Endothelial cell of umbilical vein (primary cell): ENCODE measurements at regions not wholly inside any gene's neighbourhood (a gene's known extent, or its start where the extent isn't known, plus 50 kb on each side); places are given as distances from the start of the nearest gene placed in this dataset.

Experiments
- BruUV-seq: library from RNA; stranded (reverse); fragments of 400-500 nt; replicated peaks from 2 replicates; lab custom pipeline; 2021; lab: Mats Ljungman, UMichigan
- CTCF ChIA-PET: fragments of 300-600, 350-600 bp; sonication (Branson Sonifier 250); formaldehyde crosslinking; loops from one replicate; lab custom pipeline; 2021; ENCODE audit warnings: antibody characterized with exemption, inconsistent platforms; lab: Charles Lee
- POLR2A ChIA-PET: fragments of 300-600, 350-600 bp; sonication (Branson Sonifier 250); formaldehyde crosslinking; loops from one replicate; lab custom pipeline; 2021; ENCODE audit warnings: antibody characterized with exemption, inconsistent platforms; lab: Charles Lee
- DNase-seq: peaks from one replicate; pipeline ENCODE4 v3.0.0-alpha.2; 2011; ENCODE audit warnings: low read depth, low spot score
- FAIRE-seq: peaks from 2 replicates; lab custom pipeline; 2011; peaks lifted over from hg19 to GRCh38; lab: Jason Lieb, UNC
- H2AFZ ChIP-seq: 2 replicates; pipeline ENCODE4 v1.6.0; 2012; ENCODE audit warnings: low read depth, low read length, control low read depth, inconsistent platforms
- H3K27ac ChIP-seq: 2 replicates; pipeline ENCODE4 v1.5.1; 2011; ENCODE audit warnings: low read depth, mild to moderate bottlenecking, control low read depth, low read length, moderate library complexity; ENCODE audit not compliant: insufficient read depth
- H3K27me3 ChIP-seq, 2 experiments: 2 replicates each; pipeline versions ENCODE4 v1.6.0 to v1.6.1; 2011; ENCODE audit warnings: low read length in 2 of 2, mixed read lengths in 1 of 2; ENCODE audit not compliant: control insufficient read depth in 2 of 2, insufficient read depth in 2 of 2
- H3K36me3 ChIP-seq, 2 experiments: 2 replicates in 1 of 2; 3 replicates in 1 of 2; pipeline ENCODE4 v1.5.1; 2011; ENCODE audit warnings: low read length in 2 of 2, mild to moderate bottlenecking in 1 of 2, moderate library complexity in 1 of 2; ENCODE audit not compliant: control insufficient read depth in 2 of 2, insufficient read depth in 2 of 2; ENCODE audit errors: extremely low read depth in 1 of 2
- H3K4me1 ChIP-seq: 3 replicates; pipeline ENCODE4 v1.5.1; 2011; ENCODE audit warnings: mild to moderate bottlenecking, low read length; ENCODE audit not compliant: control insufficient read depth, insufficient read depth; ENCODE audit errors: extremely low read depth
- H3K4me2 ChIP-seq: 2 replicates; pipeline ENCODE4 v1.6.1; 2011; ENCODE audit warnings: low read length, control low read depth, mixed read lengths; ENCODE audit not compliant: insufficient read depth
- H3K4me3 ChIP-seq, 3 experiments: fragments of 200-600 bp in 1 of 3; sonication (generic), shearing (Covaris generic) in 1 of 3; replicated peaks in 1 of 3; 2 replicates each; pipeline ENCODE4 v1.5.1; 2011 to 2016; ENCODE audit warnings: control low read depth in 3 of 3, low read length in 3 of 3, mild to moderate bottlenecking in 2 of 3, inconsistent platforms in 1 of 3, low read depth in 1 of 3, moderate library complexity in 1 of 3; ENCODE audit not compliant: insufficient read depth in 1 of 3
- H3K79me2 ChIP-seq: 2 replicates; pipeline ENCODE4 v1.6.0; 2012; ENCODE audit warnings: low read length, inconsistent platforms; ENCODE audit not compliant: control insufficient read depth, insufficient read depth
- H3K9ac ChIP-seq: replicated peaks from 2 replicates; pipeline ENCODE3; 2011; ENCODE audit warnings: low read length, control low read depth; ENCODE audit not compliant: insufficient read depth; ENCODE audit errors: extremely low read depth
- H3K9me1 ChIP-seq: replicated peaks from 3 replicates; pipeline ENCODE4 v1.6.0; 2011; ENCODE audit warnings: mild to moderate bottlenecking, low read length; ENCODE audit not compliant: control insufficient read depth, insufficient read depth; ENCODE audit errors: extremely low read depth
- H3K9me3 ChIP-seq: replicated peaks from 2 replicates; pipeline ENCODE4 v1.5.1; 2012; ENCODE audit warnings: low read length, inconsistent platforms; ENCODE audit not compliant: control insufficient read depth, insufficient read depth
- H4K20me1 ChIP-seq: replicated peaks from 2 replicates; pipeline ENCODE3; 2011; ENCODE audit warnings: mild to moderate bottlenecking, low read length; ENCODE audit not compliant: control insufficient read depth, insufficient read depth; ENCODE audit errors: extremely low read depth
- CTCF ChIP-seq, 2 donors: IDR thresholded peaks; 1 replicate in 1 of 2; 2 replicates in 1 of 2; pipeline ENCODE4 v1.5.1; 2011; ENCODE audit warnings: low read length in 2 of 2, mild to moderate bottlenecking in 2 of 2, moderate library complexity in 2 of 2, control low read depth in 1 of 2, inconsistent platforms in 1 of 2, low read depth in 1 of 2; ENCODE audit not compliant: insufficient read depth in 1 of 2; ENCODE audit errors: extremely low read depth in 1 of 2
- EZH2 ChIP-seq: IDR thresholded peaks from 2 replicates; pipeline ENCODE4 v1.6.1; 2012; ENCODE audit warnings: borderline replicate concordance, low read depth, mild to moderate bottlenecking, moderate library complexity, low read length, inconsistent platforms; ENCODE audit not compliant: severe bottlenecking
- FOS ChIP-seq: IDR thresholded peaks from 2 replicates; pipeline ENCODE4 v1.6.1; 2011; ENCODE audit warnings: mild to moderate bottlenecking, low read length, moderate library complexity, borderline replicate concordance; ENCODE audit not compliant: insufficient read depth
- GATA2 ChIP-seq: IDR thresholded peaks from 2 replicates; pipeline ENCODE4 v1.7.0; 2011; ENCODE audit warnings: low read depth, mild to moderate bottlenecking, moderate library complexity, mixed read lengths, low read length; ENCODE audit not compliant: insufficient read length, insufficient read depth
- JUN ChIP-seq: IDR thresholded peaks from 2 replicates; pipeline ENCODE4 v1.6.1; 2011; ENCODE audit warnings: borderline replicate concordance, low read depth; ENCODE audit not compliant: insufficient read length, insufficient read depth
- MAX ChIP-seq: IDR thresholded peaks from 2 replicates; pipeline ENCODE4 v1.6.1; 2011; ENCODE audit not compliant: insufficient read depth, insufficient read length
- MYC ChIP-seq: IDR thresholded peaks from one replicate; pipeline ENCODE4 v1.6.1; 2011; ENCODE audit warnings: mild to moderate bottlenecking, low read depth, low read length
- POLR2A ChIP-seq: IDR thresholded peaks from 2 replicates; pipeline ENCODE4 v1.6.1; 2012; ENCODE audit warnings: low read depth, mild to moderate bottlenecking, control low read depth, low read length
- POLR2AphosphoS5 ChIP-seq: IDR thresholded peaks from 2 replicates; pipeline ENCODE4 v1.6.1; 2012; ENCODE audit warnings: low read depth, mild to moderate bottlenecking, control low read depth, low read length, moderate library complexity; ENCODE audit not compliant: insufficient read depth
- dilution Hi-C: fragments of 300-500 bp; cut with MboI; formaldehyde crosslinking; loops from one replicate; pipeline ENCODE4 v1.15.0; 2019; ENCODE audit warnings: low sequenced_read_pairs; ENCODE audit not compliant: extremely low pct_ligation_motif_present
- intact Hi-C: fragments of 100-400 bp; cut with micrococcal nuclease; formaldehyde crosslinking; loops from one replicate; pipeline ENCODE4 v1.10.0; 2022

DNA sequence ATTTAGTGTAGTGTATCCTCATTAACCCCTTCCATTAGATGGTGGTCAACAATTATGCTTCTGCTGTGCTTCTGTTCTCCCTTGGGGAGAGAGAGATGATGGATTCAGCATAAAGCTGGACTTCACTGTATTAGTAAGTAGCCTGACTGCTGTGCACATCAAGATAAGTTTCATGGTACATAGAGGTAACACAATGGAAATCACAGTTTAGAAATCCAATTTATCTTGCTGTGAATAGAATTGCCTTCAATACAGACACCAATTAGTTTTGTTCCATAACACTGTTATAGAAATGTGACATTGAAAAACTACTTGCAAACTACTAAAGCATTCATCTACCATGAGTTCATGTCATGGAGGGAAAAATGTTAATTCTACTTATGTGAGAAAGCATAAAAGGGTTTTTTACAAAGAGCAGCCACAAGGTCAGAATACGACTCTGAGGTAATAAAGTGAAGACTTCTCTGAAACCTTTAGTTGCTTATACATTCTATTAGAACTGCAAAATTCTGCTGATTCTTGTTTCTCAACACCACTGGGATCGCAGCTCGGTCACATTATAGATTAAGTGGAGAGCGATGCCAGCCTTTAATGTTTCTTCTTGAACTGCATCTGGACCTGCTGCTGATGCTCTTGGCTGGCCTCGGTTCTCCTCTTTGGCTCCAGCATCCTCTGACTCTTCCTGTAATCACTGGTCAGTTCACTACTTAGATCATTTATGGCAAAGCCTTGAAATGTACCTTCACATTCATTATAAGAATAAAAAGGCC lies 190.8 kb downstream of the ATP23 start:
- no peaks in the 10 kb centered on the region for H3K36me3 ChIP-seq
- H3K79me2 ChIP-seq, result no peaks in the 10 kb centered on the region
- DNase-seq, result no peak
- no peaks in the 10 kb centered on the region for H4K20me1 ChIP-seq
- POLR2A ChIA-PET, result interaction anchor here (0.8 kb wide), 1 partner anchor 16 kb away, joined by 4 read pairs; no protein-coding TSS in a partner anchor
- intact Hi-C loops, result no loop called here
- no peaks in the 10 kb centered on the region for H3K9me1 ChIP-seq
- H3K9me3 ChIP-seq, result no peaks in the 10 kb centered on the region
- BruUV-seq, result no TSS peak
- dilution Hi-C loops, result no loop called here
- no peak overlapping the region for H3K4me3 ChIP-seq
- no peak overlapping the region for H2AFZ ChIP-seq
- peaks cover 0 to 4% of the 10 kb centered on the region in 2 experiments for H3K27me3 ChIP-seq
- FAIRE-seq, result no peak
- CTCF ChIA-PET, result interaction anchor here (1.2 to 1.5 kb wide), 3 partner anchors 13 to 312 kb away, joined by 3 to 4 read pairs (median 3); no protein-coding TSS in a partner anchor
- H3K9ac ChIP-seq, result no peak overlapping the region
- TF ChIP-seq FOS (no peak), MAX (no peak), POLR2A (no peak), JUN (no peak), GATA2 (no peak), MYC (no peak), POLR2AphosphoS5 (no peak), CTCF (IDR thresholded peaks at IDR 0.05; ENCODE audit: extremely low read depth in 1 of 2, insufficient read depth in 1 of 2, low read depth in 1 of 2, low read length in 2 of 2) (no peak), EZH2 (no peak)
- H3K27ac ChIP-seq, result no peak overlapping the region
- no peak overlapping the region for H3K4me2 ChIP-seq
- H3K4me1 ChIP-seq, result no peaks in the 10 kb centered on the region
